Esophagus muscularis mucosa (tissue), 4 donors: ENCODE measurements at regions not wholly inside any gene's neighbourhood (a gene's known extent, or its start where the extent isn't known, plus 50 kb on each side); places are given as distances from the start of the nearest gene placed in this dataset.

Experiments
- CTCF ChIP-seq, 3 experiments: fragments of 200-600 bp in 2 of 3; fragments of 450-650 bp in 1 of 3; sonication (generic) in 2 of 3; IDR thresholded peaks; one replicate each; pipeline ENCODE4 v1.5.1; 2017 to 2019; ENCODE audit warnings: antibody characterized with exemption in 3 of 3, mild to moderate bottlenecking in 2 of 3, moderate library complexity in 1 of 3
- EP300 ChIP-seq: sonication (generic); formaldehyde crosslinking; IDR thresholded peaks from one replicate; pipeline ENCODE4 v1.6.1; 2017; ENCODE audit warnings: antibody characterized with exemption
- POLR2A ChIP-seq: fragments of 450-650 bp; IDR thresholded peaks from one replicate; pipeline ENCODE4 v1.6.1; 2017; ENCODE audit warnings: antibody characterized with exemption, moderate library complexity, mild to moderate bottlenecking, low read depth
- POLR2AphosphoS5 ChIP-seq, 2 donors: sonication (generic); formaldehyde crosslinking; IDR thresholded peaks; one replicate each; pipeline ENCODE4 v1.6.1; 2017; ENCODE audit warnings: antibody characterized with exemption in 2 of 2

- TF ChIP-seq CTCF (IDR thresholded peaks at IDR 0.05) (no peak), POLR2AphosphoS5 (IDR thresholded peaks at IDR 0.05) (no peak), EP300 (no peak), POLR2A (no peak)
Measured at GRCh38 chr12:22828066-22828465, 203.1 kb downstream of the ETNK1 start.
